ENCODE measurements at regions not wholly inside any gene's neighbourhood (a gene's known extent, or its start where the extent isn't known, plus 50 kb on each side); places are given as distances from the start of the nearest gene placed in this dataset.

GRCh38 chr9:106482733-106483132 is 380.2 kb upstream of the ZNF462 start:
- H3F3A ChIP-seq (ENCODE audit: insufficient read depth, low read length, poor library complexity, severe bottlenecking): no peaks in the 10 kb centered on the region
- no peak overlapping the region for H2AFZ ChIP-seq (ENCODE audit: low read depth, low read length)
- no peak overlapping the region for H3K27ac ChIP-seq (ENCODE audit: low read length)
- H3K9ac ChIP-seq (ENCODE audit: low read length): no peak overlapping the region
- no peaks in the 10 kb centered on the region for H3K9me3 ChIP-seq (ENCODE audit: low read length)
- H3K4me2 ChIP-seq (ENCODE audit: low read length): no peak overlapping the region
- H3K79me2 ChIP-seq (replicated peaks; ENCODE audit: insufficient read depth, low read length): no peaks in the 10 kb centered on the region
- TF ChIP-seq MXI1 (conservative IDR thresholded peaks at IDR 0.05; ENCODE audit: poor library complexity, severe bottlenecking): no peak
- no peak for TF ChIP-seq POLR2AphosphoS5 (IDR thresholded peaks at IDR 0.05)
- TF ChIP-seq CTCF (IDR thresholded peaks at IDR 0.05; ENCODE audit: poor library complexity, severe bottlenecking): no peak
- TF ChIP-seq SMC3 (conservative IDR thresholded peaks at IDR 0.05; ENCODE audit: poor library complexity): no peak
- TF ChIP-seq TAF1 (IDR thresholded peaks at IDR 0.05; ENCODE audit: low read depth): no peak
- TF ChIP-seq REST (IDR thresholded peaks at IDR 0.05; ENCODE audit: borderline replicate concordance): no peak
- no peak for TF ChIP-seq RAD21 (conservative IDR thresholded peaks at IDR 0.05)
- TF ChIP-seq EZH2 (IDR thresholded peaks at IDR 0.05; ENCODE audit: borderline replicate concordance, insufficient read depth, low read length, poor library complexity, severe bottlenecking): no peak
- TF ChIP-seq EP300 (conservative IDR thresholded peaks at IDR 0.05; ENCODE audit: poor library complexity, severe bottlenecking): no peak
- no peaks in the 10 kb centered on the region for H3K36me3 ChIP-seq (ENCODE audit: insufficient read depth, low read length)
- H3K9me2 ChIP-seq (ENCODE audit: insufficient read depth, low read length): no peaks in the 10 kb centered on the region
- no peak overlapping the region for H3K4me3 ChIP-seq (ENCODE audit: low read length)
- no peaks in the 10 kb centered on the region for H4K20me1 ChIP-seq (ENCODE audit: insufficient read depth)
- H3K27me3 ChIP-seq (ENCODE audit: insufficient read depth, low read depth, low read length): no peaks in the 10 kb centered on the region

DNA sequence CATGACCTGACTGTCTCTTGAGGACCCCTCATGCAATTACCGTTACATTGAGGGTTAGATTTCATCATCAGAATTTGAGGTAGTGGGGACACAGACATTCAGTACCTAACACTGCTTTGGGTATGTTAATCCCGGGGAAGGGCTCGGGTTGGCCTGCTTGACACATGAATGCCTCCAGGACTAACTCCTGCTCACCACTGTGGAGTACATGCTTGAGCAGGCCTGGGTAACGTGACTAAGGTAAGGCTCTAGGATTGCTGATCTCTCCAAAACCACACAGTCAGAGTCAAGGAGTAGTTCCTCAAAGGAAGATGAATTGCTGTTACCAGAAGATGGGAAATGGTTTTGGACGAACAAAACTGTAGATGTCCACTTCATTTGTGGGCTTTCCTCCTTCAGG is 376.3 kb upstream of the ZNF462 start:
- Histone ChIP-seq H2AFZ (ENCODE audit: low read depth, low read length) (no peak overlapping the region), H3K27me3 (ENCODE audit: insufficient read depth, low read depth, low read length) (no peaks in the 10 kb centered on the region), H3K4me3 (ENCODE audit: low read length) (no peak overlapping the region), H3K9ac (ENCODE audit: low read length) (no peak overlapping the region), H3K27ac (ENCODE audit: low read length) (no peak overlapping the region), H3K36me3 (ENCODE audit: insufficient read depth, low read length) (no peaks in the 10 kb centered on the region), H3K4me2 (ENCODE audit: low read length) (no peak overlapping the region), H3K9me2 (ENCODE audit: insufficient read depth, low read length) (no peaks in the 10 kb centered on the region), H3F3A (ENCODE audit: insufficient read depth, low read length, poor library complexity, severe bottlenecking) (no peaks in the 10 kb centered on the region), H3K9me3 (ENCODE audit: low read length) (no peaks in the 10 kb centered on the region), H4K20me1 (ENCODE audit: insufficient read depth) (no peaks in the 10 kb centered on the region), H3K79me2 (replicated peaks; ENCODE audit: insufficient read depth, low read length) (no peaks in the 10 kb centered on the region)
- TF ChIP-seq RAD21 (conservative IDR thresholded peaks at IDR 0.05) (no peak), EP300 (conservative IDR thresholded peaks at IDR 0.05; ENCODE audit: poor library complexity, severe bottlenecking) (no peak), EZH2 (IDR thresholded peaks at IDR 0.05; ENCODE audit: borderline replicate concordance, insufficient read depth, low read length, poor library complexity, severe bottlenecking) (no peak), POLR2AphosphoS5 (IDR thresholded peaks at IDR 0.05) (no peak), MXI1 (conservative IDR thresholded peaks at IDR 0.05; ENCODE audit: poor library complexity, severe bottlenecking) (no peak), TAF1 (IDR thresholded peaks at IDR 0.05; ENCODE audit: low read depth) (no peak), SMC3 (conservative IDR thresholded peaks at IDR 0.05; ENCODE audit: poor library complexity) (no peak), REST (IDR thresholded peaks at IDR 0.05; ENCODE audit: borderline replicate concordance) (no peak), CTCF (IDR thresholded peaks at IDR 0.05; ENCODE audit: poor library complexity, severe bottlenecking) (no peak)

All from neural cell (in vitro differentiated cells).